GM12878 (cell line): ENCODE measurements at regions not wholly inside any gene's neighbourhood (a gene's known extent, or its start where the extent isn't known, plus 50 kb on each side); places are given as distances from the start of the nearest gene placed in this dataset.

Experiments used
- BRCA1 ChIP-seq: IDR thresholded peaks from 2 replicates; pipeline ENCODE4 v1.6.1; 2011; ENCODE audit warnings: low read depth, low read length, improper control_type of control experiment
- DPF2 ChIP-seq: fragments of 450-650 bp; IDR thresholded peaks from 2 replicates; pipeline ENCODE4 v1.6.1; 2017; ENCODE audit warnings: mild to moderate bottlenecking
- EGR1 ChIP-seq, 2 experiments: IDR thresholded peaks; 1 replicate in 1 of 2; 2 replicates in 1 of 2; pipeline ENCODE4 v1.6.1; 2011 to 2012; ENCODE audit warnings: low read depth in 2 of 2, low read length in 2 of 2, borderline replicate concordance in 1 of 2, mild to moderate bottlenecking in 1 of 2, moderate library complexity in 1 of 2
- EZH2 ChIP-seq: IDR thresholded peaks from 2 replicates; pipeline ENCODE4 v1.6.1; 2012; ENCODE audit warnings: low read depth, mild to moderate bottlenecking, control low read depth, inconsistent platforms, low read length, borderline replicate concordance; ENCODE audit not compliant: control insufficient read depth
- GATAD2B ChIP-seq: fragments of 450-650 bp; conservative IDR thresholded peaks from 2 replicates; pipeline ENCODE4 v1.6.1; 2017; ENCODE audit warnings: low read depth, mild to moderate bottlenecking, moderate library complexity
- HDGF ChIP-seq: fragments of 450-650 bp; IDR thresholded peaks from 2 replicates; pipeline ENCODE4 v1.6.1; 2016; ENCODE audit warnings: antibody characterized with exemption
- IKZF2 ChIP-seq, 2 experiments: fragments of 450-650 bp; IDR thresholded peaks; 2 replicates each; pipeline ENCODE4 v1.6.1; 2017; ENCODE audit warnings: mild to moderate bottlenecking in 2 of 2, moderate library complexity in 2 of 2
- JUND ChIP-seq: IDR thresholded peaks from 2 replicates; pipeline ENCODE4 v1.6.1; 2012; ENCODE audit warnings: low read depth, mild to moderate bottlenecking, low read length, improper control_type of control experiment, moderate library complexity
- MEF2B ChIP-seq: fragments of 450-650 bp; IDR thresholded peaks from 2 replicates; pipeline ENCODE4 v1.6.1; 2018; ENCODE audit warnings: mild to moderate bottlenecking, moderate library complexity; ENCODE audit not compliant: partially characterized antibody, poor library complexity, severe bottlenecking
- MTA2 ChIP-seq: fragments of 450-650 bp; IDR thresholded peaks from 2 replicates; pipeline ENCODE4 v1.6.1; 2016; ENCODE audit warnings: low read depth, mild to moderate bottlenecking, moderate library complexity
- NR2C1 ChIP-seq: fragments of 450-650 bp; IDR thresholded peaks from 2 replicates; pipeline ENCODE4 v1.6.1; 2017; ENCODE audit warnings: antibody characterized with exemption, mild to moderate bottlenecking, moderate library complexity
- RAD51 ChIP-seq: fragments of 450-650 bp; IDR thresholded peaks from 2 replicates; pipeline ENCODE4 v1.6.1; 2016; ENCODE audit warnings: moderate library complexity, mild to moderate bottlenecking, inconsistent platforms
- RCOR1 ChIP-seq: conservative IDR thresholded peaks from 2 replicates; pipeline ENCODE4 v1.6.1; 2012; ENCODE audit warnings: low read depth, low read length, improper control_type of control experiment
- SREBF2 ChIP-seq: IDR thresholded peaks from 2 replicates; pipeline ENCODE4 v1.6.1; 2012; ENCODE audit warnings: mild to moderate bottlenecking, low read length
- STAT1 ChIP-seq: fragments of 450-650 bp; conservative IDR thresholded peaks from 2 replicates; pipeline ENCODE4 v1.6.1; 2014; ENCODE audit warnings: antibody characterized with exemption, mild to moderate bottlenecking
- TF ChIP-seq, protein P1 (sequence below): IDR thresholded peaks from 2 replicates; pipeline ENCODE4 v1.6.1; 2011; ENCODE audit warnings: low read depth, low read length, improper control_type of control experiment, borderline replicate concordance
- TF ChIP-seq, protein P2 (sequence below): fragments of 450-650 bp; IDR thresholded peaks from 2 replicates; pipeline ENCODE4 v1.6.1; 2016; ENCODE audit warnings: mild to moderate bottlenecking
- TF ChIP-seq, protein P3 (sequence below): fragments of 450-650 bp; IDR thresholded peaks from 2 replicates; pipeline ENCODE4 v1.6.1; 2017; ENCODE audit warnings: mild to moderate bottlenecking, moderate library complexity

DNA sequence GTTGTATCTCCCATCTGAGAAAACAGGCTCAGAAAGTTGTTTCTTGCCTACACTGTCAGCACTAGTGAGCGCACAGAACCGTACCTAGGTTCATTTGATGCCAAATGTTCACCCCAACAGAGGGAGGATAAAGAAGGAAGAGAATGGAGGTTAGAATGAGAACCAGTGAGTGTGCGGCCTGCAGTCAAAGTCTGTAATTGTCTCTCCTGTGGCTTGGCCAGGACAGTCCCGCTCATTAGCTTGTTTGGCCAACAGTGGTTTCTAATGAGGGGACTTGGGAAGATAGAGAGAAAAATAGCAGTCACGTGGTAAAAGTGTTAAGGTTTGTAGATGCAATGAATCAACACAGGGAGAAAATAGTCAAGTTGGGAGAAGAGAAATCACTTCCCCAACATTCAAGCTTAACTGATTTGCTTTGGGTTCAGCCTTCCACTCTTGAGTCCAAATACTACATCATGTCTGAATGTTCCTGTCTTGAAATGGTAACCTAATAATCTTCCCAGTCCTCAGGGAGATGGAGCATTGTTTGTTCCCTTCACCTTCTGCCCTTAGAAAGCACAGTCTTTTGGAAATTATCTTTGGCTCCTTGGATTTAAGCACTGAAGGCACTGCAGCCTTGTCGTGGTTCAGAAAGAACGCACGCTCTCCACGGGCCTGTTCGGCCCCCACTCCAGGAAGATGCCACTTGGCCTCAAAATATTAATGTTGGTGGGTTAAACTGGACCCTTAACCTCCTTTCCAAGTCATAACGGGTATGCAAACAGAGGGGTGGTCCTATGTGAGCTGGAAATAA is 360.4 kb upstream of the ZNF32 start (continued):
- TF ChIP-seq, protein P1, sequence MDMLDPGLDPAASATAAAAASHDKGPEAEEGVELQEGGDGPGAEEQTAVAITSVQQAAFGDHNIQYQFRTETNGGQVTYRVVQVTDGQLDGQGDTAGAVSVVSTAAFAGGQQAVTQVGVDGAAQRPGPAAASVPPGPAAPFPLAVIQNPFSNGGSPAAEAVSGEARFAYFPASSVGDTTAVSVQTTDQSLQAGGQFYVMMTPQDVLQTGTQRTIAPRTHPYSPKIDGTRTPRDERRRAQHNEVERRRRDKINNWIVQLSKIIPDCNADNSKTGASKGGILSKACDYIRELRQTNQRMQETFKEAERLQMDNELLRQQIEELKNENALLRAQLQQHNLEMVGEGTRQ = no peak
- TF ChIP-seq SREBF2 = no peak
- TF ChIP-seq, protein P2, sequence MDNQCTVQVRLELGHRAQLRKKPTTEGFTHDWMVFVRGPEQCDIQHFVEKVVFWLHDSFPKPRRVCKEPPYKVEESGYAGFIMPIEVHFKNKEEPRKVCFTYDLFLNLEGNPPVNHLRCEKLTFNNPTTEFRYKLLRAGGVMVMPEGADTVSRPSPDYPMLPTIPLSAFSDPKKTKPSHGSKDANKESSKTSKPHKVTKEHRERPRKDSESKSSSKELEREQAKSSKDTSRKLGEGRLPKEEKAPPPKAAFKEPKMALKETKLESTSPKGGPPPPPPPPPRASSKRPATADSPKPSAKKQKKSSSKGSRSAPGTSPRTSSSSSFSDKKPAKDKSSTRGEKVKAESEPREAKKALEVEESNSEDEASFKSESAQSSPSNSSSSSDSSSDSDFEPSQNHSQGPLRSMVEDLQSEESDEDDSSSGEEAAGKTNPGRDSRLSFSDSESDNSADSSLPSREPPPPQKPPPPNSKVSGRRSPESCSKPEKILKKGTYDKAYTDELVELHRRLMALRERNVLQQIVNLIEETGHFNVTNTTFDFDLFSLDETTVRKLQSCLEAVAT = peak; percentile 50
- TF ChIP-seq RCOR1 = no peak
- TF ChIP-seq HDGF = no peak
- peak; percentile 14; the same call in 1 of the 2 replicates for TF ChIP-seq GATAD2B
- no peak for TF ChIP-seq EZH2
- peak; percentile 97 for TF ChIP-seq MTA2
- TF ChIP-seq MEF2B = peak; percentile 61
- TF ChIP-seq RAD51 = peak; percentile 32; the same call in 1 of the 2 replicates
- no peak for TF ChIP-seq JUND
- no peak for TF ChIP-seq NR2C1
- TF ChIP-seq, protein P3, sequence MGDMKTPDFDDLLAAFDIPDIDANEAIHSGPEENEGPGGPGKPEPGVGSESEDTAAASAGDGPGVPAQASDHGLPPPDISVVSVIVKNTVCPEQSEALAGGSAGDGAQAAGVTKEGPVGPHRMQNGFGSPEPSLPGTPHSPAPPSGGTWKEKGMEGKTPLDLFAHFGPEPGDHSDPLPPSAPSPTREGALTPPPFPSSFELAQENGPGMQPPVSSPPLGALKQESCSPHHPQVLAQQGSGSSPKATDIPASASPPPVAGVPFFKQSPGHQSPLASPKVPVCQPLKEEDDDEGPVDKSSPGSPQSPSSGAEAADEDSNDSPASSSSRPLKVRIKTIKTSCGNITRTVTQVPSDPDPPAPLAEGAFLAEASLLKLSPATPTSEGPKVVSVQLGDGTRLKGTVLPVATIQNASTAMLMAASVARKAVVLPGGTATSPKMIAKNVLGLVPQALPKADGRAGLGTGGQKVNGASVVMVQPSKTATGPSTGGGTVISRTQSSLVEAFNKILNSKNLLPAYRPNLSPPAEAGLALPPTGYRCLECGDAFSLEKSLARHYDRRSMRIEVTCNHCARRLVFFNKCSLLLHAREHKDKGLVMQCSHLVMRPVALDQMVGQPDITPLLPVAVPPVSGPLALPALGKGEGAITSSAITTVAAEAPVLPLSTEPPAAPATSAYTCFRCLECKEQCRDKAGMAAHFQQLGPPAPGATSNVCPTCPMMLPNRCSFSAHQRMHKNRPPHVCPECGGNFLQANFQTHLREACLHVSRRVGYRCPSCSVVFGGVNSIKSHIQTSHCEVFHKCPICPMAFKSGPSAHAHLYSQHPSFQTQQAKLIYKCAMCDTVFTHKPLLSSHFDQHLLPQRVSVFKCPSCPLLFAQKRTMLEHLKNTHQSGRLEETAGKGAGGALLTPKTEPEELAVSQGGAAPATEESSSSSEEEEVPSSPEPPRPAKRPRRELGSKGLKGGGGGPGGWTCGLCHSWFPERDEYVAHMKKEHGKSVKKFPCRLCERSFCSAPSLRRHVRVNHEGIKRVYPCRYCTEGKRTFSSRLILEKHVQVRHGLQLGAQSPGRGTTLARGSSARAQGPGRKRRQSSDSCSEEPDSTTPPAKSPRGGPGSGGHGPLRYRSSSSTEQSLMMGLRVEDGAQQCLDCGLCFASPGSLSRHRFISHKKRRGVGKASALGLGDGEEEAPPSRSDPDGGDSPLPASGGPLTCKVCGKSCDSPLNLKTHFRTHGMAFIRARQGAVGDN = peak; percentile 9; the same call in 1 of the 2 replicates
- no peak for TF ChIP-seq STAT1
- peak; percentile 64 to 68; a peak in 2 of 4 replicates for TF ChIP-seq IKZF2 (IDR thresholded peaks at IDR 0.05)
- peak; percentile 22; the same call in 1 of the 2 replicates for TF ChIP-seq DPF2
- TF ChIP-seq BRCA1 = no peak
- no peak for TF ChIP-seq EGR1 (IDR thresholded peaks at IDR 0.05; ENCODE audit: borderline replicate concordance in 1 of 2, low read depth in 2 of 2, low read length in 2 of 2)
